ENCODE measurements at regions not wholly inside any gene's neighbourhood (a gene's known extent, or its start where the extent isn't known, plus 50 kb on each side); places are given as distances from the start of the nearest gene placed in this dataset.

- TF ChIP-seq POLR2A (IDR thresholded peaks at IDR 0.05), result no peak
- no peak for TF ChIP-seq CTCF (IDR thresholded peaks at IDR 0.05)
These were observed 799.8 kb upstream of the SLC10A2 start for GRCh38 chr13:103866048-103866447.
